Natural killer cell (primary cell): ENCODE measurements at regions not wholly inside any gene's neighbourhood (a gene's known extent, or its start where the extent isn't known, plus 50 kb on each side); places are given as distances from the start of the nearest gene placed in this dataset.

Experiments
- ATAC-seq, 3 donors: fragments of 150-1000 bp in 2 of 3; fragments of 200-7000 bp in 1 of 3; cut with Tn5 transposase; 1 replicate in 1 of 3; 2 replicates in 2 of 3; pipeline ENCODE4 v1.10.0; 2021; ENCODE audit warnings: mild to moderate bottlenecking in 2 of 3, moderate library complexity in 2 of 3
- DNase-seq, 2 donors: peaks; one replicate each; pipeline versions ENCODE4 v3.0.0 to v3.0.0-alpha.2; 2013 to 2021; ENCODE audit warnings: mixed read lengths in 1 of 2
- H3K27ac ChIP-seq: one replicate; pipeline ENCODE4 v1.5.1; 2013; ENCODE audit warnings: mild to moderate bottlenecking, low read length
- H3K27me3 ChIP-seq: one replicate; pipeline ENCODE4 v1.6.1; 2013; ENCODE audit warnings: low read length; ENCODE audit not compliant: control insufficient read depth, insufficient read depth
- H3K36me3 ChIP-seq: one replicate; pipeline ENCODE4 v1.6.1; 2013; ENCODE audit warnings: low read length; ENCODE audit not compliant: control insufficient read depth, insufficient read depth
- H3K4me1 ChIP-seq: one replicate; pipeline ENCODE4 v1.6.1; 2013; ENCODE audit warnings: low read length; ENCODE audit not compliant: control insufficient read depth, insufficient read depth
- H3K4me3 ChIP-seq: one replicate; pipeline ENCODE4 v1.5.1; 2013; ENCODE audit warnings: low read length
- H3K9me3 ChIP-seq: one replicate; pipeline ENCODE4 v1.6.1; 2013; ENCODE audit warnings: low read length; ENCODE audit not compliant: control insufficient read depth, insufficient read depth
- H3K27ac Mint-ChIP-seq, 2 donors: one replicate each; pipeline ENCODE4 v1.8.0; 2022; ENCODE audit warnings: mild to moderate bottlenecking in 2 of 2, mixed read lengths in 2 of 2, moderate library complexity in 1 of 2
- H3K27me3 Mint-ChIP-seq, 2 donors: one replicate each; pipeline ENCODE4 v1.8.0; 2022; ENCODE audit warnings: low read depth in 2 of 2, mixed read lengths in 2 of 2
- H3K36me3 Mint-ChIP-seq: one replicate; pipeline ENCODE4 v1.8.0; 2022; ENCODE audit warnings: mixed read lengths
- H3K4me1 Mint-ChIP-seq, 2 donors: one replicate each; pipeline ENCODE4 v1.8.0; 2022; ENCODE audit warnings: mixed read lengths in 2 of 2
- H3K4me3 Mint-ChIP-seq: one replicate; pipeline ENCODE4 v1.8.0; 2022; ENCODE audit warnings: mild to moderate bottlenecking, moderate library complexity, mixed read lengths
- H3K9me3 Mint-ChIP-seq, 2 donors: one replicate each; pipeline ENCODE4 v1.8.0; 2022; ENCODE audit warnings: mixed read lengths in 2 of 2
- WGBS: methylation state at CpG from one replicate; pipeline ENCODE4 v1.1.7; 2013; ENCODE audit warnings: missing lambda C conversion rate; ENCODE audit not compliant: insufficient coverage; 5-methylcytosine and 5-hydroxymethylcytosine counted together
- intact Hi-C: fragments of 100-400 bp; cut with micrococcal nuclease; formaldehyde crosslinking; loops from one replicate; pipeline ENCODE4 v1.14.2; 2022
- TF ChIP-seq, protein P1 (sequence below): fragments of 200-600 bp; IDR thresholded peaks from one replicate; pipeline ENCODE4 v1.8.0; 2022; ENCODE audit warnings: antibody characterized with exemption

GRCh38 chr18:1571206-1571605 is 666.5 kb downstream of the ADCYAP1 start:
- intact Hi-C loops = no loop called here
- H3K36me3 Mint-ChIP-seq = no peaks in the 10 kb centered on the region
- no peak for ATAC-seq
- no peaks in the 10 kb centered on the region for H3K27me3 Mint-ChIP-seq
- TF ChIP-seq, protein P1, sequence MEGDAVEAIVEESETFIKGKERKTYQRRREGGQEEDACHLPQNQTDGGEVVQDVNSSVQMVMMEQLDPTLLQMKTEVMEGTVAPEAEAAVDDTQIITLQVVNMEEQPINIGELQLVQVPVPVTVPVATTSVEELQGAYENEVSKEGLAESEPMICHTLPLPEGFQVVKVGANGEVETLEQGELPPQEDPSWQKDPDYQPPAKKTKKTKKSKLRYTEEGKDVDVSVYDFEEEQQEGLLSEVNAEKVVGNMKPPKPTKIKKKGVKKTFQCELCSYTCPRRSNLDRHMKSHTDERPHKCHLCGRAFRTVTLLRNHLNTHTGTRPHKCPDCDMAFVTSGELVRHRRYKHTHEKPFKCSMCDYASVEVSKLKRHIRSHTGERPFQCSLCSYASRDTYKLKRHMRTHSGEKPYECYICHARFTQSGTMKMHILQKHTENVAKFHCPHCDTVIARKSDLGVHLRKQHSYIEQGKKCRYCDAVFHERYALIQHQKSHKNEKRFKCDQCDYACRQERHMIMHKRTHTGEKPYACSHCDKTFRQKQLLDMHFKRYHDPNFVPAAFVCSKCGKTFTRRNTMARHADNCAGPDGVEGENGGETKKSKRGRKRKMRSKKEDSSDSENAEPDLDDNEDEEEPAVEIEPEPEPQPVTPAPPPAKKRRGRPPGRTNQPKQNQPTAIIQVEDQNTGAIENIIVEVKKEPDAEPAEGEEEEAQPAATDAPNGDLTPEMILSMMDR = no peak
- no peak overlapping the region for H3K27ac Mint-ChIP-seq
- H3K9me3 Mint-ChIP-seq = peaks cover 0 to 4% of the 10 kb centered on the region in 2 donors
- Histone ChIP-seq H3K27ac (no peak overlapping the region), H3K27me3 (no peaks in the 10 kb centered on the region), H3K9me3 (no peaks in the 10 kb centered on the region), H3K4me1 (no peaks in the 10 kb centered on the region), H3K4me3 (no peak overlapping the region), H3K36me3 (no peaks in the 10 kb centered on the region)
- H3K4me1 Mint-ChIP-seq = no peaks in the 10 kb centered on the region
- no peak for DNase-seq
- H3K4me3 Mint-ChIP-seq = no peak overlapping the region
- WGBS = 69% methylated on average over 2 of the region's 2 CpGs

GRCh38 chr18:1573732-1574131 is 669.1 kb downstream of the ADCYAP1 start:
- ATAC-seq = no peak
- intact Hi-C loops = no loop called here
- Histone ChIP-seq H3K9me3 (no peaks in the 10 kb centered on the region), H3K4me3 (no peak overlapping the region), H3K27ac (no peak overlapping the region), H3K36me3 (no peaks in the 10 kb centered on the region), H3K4me1 (no peaks in the 10 kb centered on the region), H3K27me3 (no peaks in the 10 kb centered on the region)
- no peaks in the 10 kb centered on the region for H3K4me1 Mint-ChIP-seq
- WGBS = 85% methylated on average over 5 of the region's 5 CpGs
- H3K4me3 Mint-ChIP-seq = no peak overlapping the region
- no peak for DNase-seq
- TF ChIP-seq, protein P1 = no peak
- H3K27ac Mint-ChIP-seq = no peak overlapping the region
- peaks cover 0 to 4% of the 10 kb centered on the region in 2 donors for H3K9me3 Mint-ChIP-seq
- H3K27me3 Mint-ChIP-seq = no peaks in the 10 kb centered on the region
- H3K36me3 Mint-ChIP-seq = no peaks in the 10 kb centered on the region

GRCh38 chr18:1575084-1575483 is 670.4 kb downstream of the ADCYAP1 start:
- DNase-seq = no peak
- H3K4me1 ChIP-seq = no peaks in the 10 kb centered on the region
- no peak overlapping the region for H3K27ac Mint-ChIP-seq
- H3K9me3 Mint-ChIP-seq = peaks cover 0 to 4% of the 10 kb centered on the region in 2 donors
- H3K4me3 Mint-ChIP-seq = no peak overlapping the region
- no peak for ATAC-seq
- TF ChIP-seq, protein P1 = no peak
- WGBS = no CpG with 5 or more reads among the region's 3 CpGs
- H3K27me3 ChIP-seq = no peaks in the 10 kb centered on the region
- no peaks in the 10 kb centered on the region for H3K4me1 Mint-ChIP-seq
- no peaks in the 10 kb centered on the region for H3K27me3 Mint-ChIP-seq
- no peak overlapping the region for H3K27ac ChIP-seq
- intact Hi-C loops = no loop called here
- H3K4me3 ChIP-seq = no peak overlapping the region
- H3K36me3 ChIP-seq = no peaks in the 10 kb centered on the region
- no peaks in the 10 kb centered on the region for H3K9me3 ChIP-seq
- no peaks in the 10 kb centered on the region for H3K36me3 Mint-ChIP-seq

- H3K27ac Mint-ChIP-seq = no peak overlapping the region
- ATAC-seq = no peak
Measured at GRCh38 chr18:1578505-1578904, 673.8 kb downstream of the ADCYAP1 start.

More at GRCh38 chr18:1578505-1578904, 673.8 kb downstream of the ADCYAP1 start:
- Mint-ChIP-seq H3K4me1 (no peaks in the 10 kb centered on the region), H3K36me3 (no peaks in the 10 kb centered on the region), H3K4me3 (no peak overlapping the region), H3K27me3 (no peaks in the 10 kb centered on the region), H3K9me3 (peaks cover 0 to 2% of the 10 kb centered on the region in 2 donors)
- 59% methylated on average over 6 of the region's 6 CpGs for WGBS
- TF ChIP-seq, protein P1 = no peak
- H3K27ac ChIP-seq = no peak overlapping the region
- no peaks in the 10 kb centered on the region for H3K36me3 ChIP-seq
- no peak overlapping the region for H3K4me3 ChIP-seq
- intact Hi-C loops = no loop called here
- no peaks in the 10 kb centered on the region for H3K9me3 ChIP-seq
- no peaks in the 10 kb centered on the region for H3K4me1 ChIP-seq
- no peak for DNase-seq
- no peaks in the 10 kb centered on the region for H3K27me3 ChIP-seq
